Keratinocyte (primary cell): ENCODE measurements at regions not wholly inside any gene's neighbourhood (a gene's known extent, or its start where the extent isn't known, plus 50 kb on each side); places are given as distances from the start of the nearest gene placed in this dataset.

ENCODE experiments used
- DNase-seq: peaks from one replicate; pipeline ENCODE4 v3.0.0-alpha.2; 2011; ENCODE audit warnings: low read depth, missing footprints, low spot score
- FAIRE-seq: peaks from 2 replicates; lab custom pipeline; 2011; peaks lifted over from hg19 to GRCh38; lab: Jason Lieb, UNC
- H2AFZ ChIP-seq: 2 replicates; pipeline ENCODE4 v1.6.0; 2012; ENCODE audit warnings: low read length, control low read depth, inconsistent platforms; ENCODE audit not compliant: control insufficient read depth
- H3K27ac ChIP-seq: 2 replicates; pipeline ENCODE4 v1.5.1; 2011; ENCODE audit warnings: low read length; ENCODE audit not compliant: control insufficient read depth, insufficient read depth
- H3K27me3 ChIP-seq: 3 replicates; pipeline ENCODE4 v1.6.0; 2011; ENCODE audit warnings: low read length; ENCODE audit not compliant: control insufficient read depth, insufficient read depth; ENCODE audit errors: extremely low read depth
- H3K36me3 ChIP-seq, 2 experiments: 2 replicates in 1 of 2; 3 replicates in 1 of 2; pipeline ENCODE4 v1.5.1; 2011; ENCODE audit warnings: low read length in 2 of 2, mild to moderate bottlenecking in 1 of 2; ENCODE audit not compliant: control insufficient read depth in 2 of 2, insufficient read depth in 2 of 2; ENCODE audit errors: extremely low read depth in 1 of 2
- H3K4me1 ChIP-seq: 3 replicates; pipeline ENCODE4 v1.5.1; 2011; ENCODE audit warnings: low read length; ENCODE audit not compliant: control insufficient read depth, insufficient read depth; ENCODE audit errors: extremely low read depth
- H3K4me2 ChIP-seq: 3 replicates; pipeline ENCODE4 v1.6.0; 2011; ENCODE audit warnings: low read depth, low read length; ENCODE audit not compliant: control insufficient read depth, insufficient read depth; ENCODE audit errors: extremely low read depth
- H3K4me3 ChIP-seq, 3 experiments: fragments of 200-600 bp in 1 of 3; sonication (generic) in 1 of 3; 2 replicates in 2 of 3; 3 replicates in 1 of 3; pipeline ENCODE4 v1.5.1; 2011 to 2016; ENCODE audit warnings: low read length in 3 of 3, mild to moderate bottlenecking in 3 of 3, control low read depth in 2 of 3, inconsistent platforms in 1 of 3, low read depth in 1 of 3, mixed read lengths in 1 of 3, mixed run types in 1 of 3, moderate library complexity in 1 of 3; ENCODE audit not compliant: control insufficient read depth in 2 of 3, insufficient read depth in 2 of 3; ENCODE audit errors: extremely low read depth in 1 of 3
- H3K79me2 ChIP-seq: 2 replicates; pipeline ENCODE4 v1.6.0; 2012; ENCODE audit warnings: low read length; ENCODE audit not compliant: control insufficient read depth, insufficient read depth
- H3K9ac ChIP-seq: 3 replicates; pipeline ENCODE4 v1.6.0; 2011; ENCODE audit warnings: low read length; ENCODE audit not compliant: control insufficient read depth, insufficient read depth; ENCODE audit errors: extremely low read depth
- H3K9me1 ChIP-seq: 3 replicates; pipeline ENCODE4 v1.6.0; 2011; ENCODE audit warnings: low read length; ENCODE audit not compliant: control insufficient read depth, insufficient read depth; ENCODE audit errors: extremely low read depth
- H3K9me3 ChIP-seq: 2 replicates; pipeline ENCODE4 v1.5.1; 2012; ENCODE audit warnings: low read depth, low read length; ENCODE audit not compliant: control insufficient read depth
- H4K20me1 ChIP-seq: 3 replicates; pipeline ENCODE4 v1.6.0; 2011; ENCODE audit warnings: low read length; ENCODE audit not compliant: control insufficient read depth, insufficient read depth; ENCODE audit errors: extremely low read depth
- EZH2 ChIP-seq: IDR thresholded peaks from one replicate; pipeline ENCODE4 v1.6.1; 2012; ENCODE audit warnings: inconsistent platforms, mild to moderate bottlenecking, low read length, moderate library complexity
- dilution Hi-C: fragments of 300-500 bp; cut with MboI; formaldehyde crosslinking; loops from one replicate; pipeline ENCODE4 v1.7.0; 2020; ENCODE audit warnings: low sequenced_read_pairs; ENCODE audit not compliant: extremely low pct_ligation_motif_present
- TF ChIP-seq, protein P1 (sequence below), 3 experiments: IDR thresholded peaks in 1 of 3; conservative IDR thresholded peaks in 1 of 3; optimal IDR thresholded peaks in 1 of 3; 2 replicates in 2 of 3; 3 replicates in 1 of 3; pipeline versions ENCODE3 to v1.5.1; 2011; ENCODE audit warnings: low read length in 3 of 3, mild to moderate bottlenecking in 3 of 3, moderate library complexity in 2 of 3, control low read depth in 1 of 3, inconsistent platforms in 1 of 3; ENCODE audit not compliant: insufficient read depth in 2 of 3; ENCODE audit errors: extremely low read depth in 1 of 3

DNA sequence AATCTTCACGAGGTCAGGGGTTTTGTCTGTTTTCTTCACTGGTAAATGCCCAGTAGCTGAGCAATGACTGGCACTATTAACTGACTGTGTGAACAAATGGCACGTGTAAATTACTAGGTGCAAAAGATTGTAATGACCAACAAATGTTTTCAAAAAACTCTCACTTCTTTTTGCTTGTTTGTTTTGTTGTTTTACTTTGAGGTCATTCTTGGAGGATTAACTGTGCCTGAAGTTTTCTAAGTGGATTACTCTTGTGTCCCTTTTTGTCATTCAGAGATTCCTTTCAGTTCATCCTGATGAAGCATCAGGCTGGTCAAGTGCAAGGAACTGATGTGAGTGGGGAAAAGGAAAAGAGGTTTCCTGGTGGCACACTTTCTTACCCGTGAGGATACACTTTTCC lies 74.4 kb upstream of the PPP1R3C start:
- DNase-seq: no peak
- Histone ChIP-seq H3K4me2 (no peak overlapping the region), H3K79me2 (no peaks in the 10 kb centered on the region), H3K36me3 (no peaks in the 10 kb centered on the region), H2AFZ (no peak overlapping the region), H3K9me3 (no peaks in the 10 kb centered on the region), H4K20me1 (no peaks in the 10 kb centered on the region), H3K4me3 (no peak overlapping the region), H3K27me3 (no peaks in the 10 kb centered on the region), H3K4me1 (no peaks in the 10 kb centered on the region), H3K9me1 (no peaks in the 10 kb centered on the region), H3K27ac (no peak overlapping the region), H3K9ac (no peak overlapping the region)
- TF ChIP-seq, protein P1, sequence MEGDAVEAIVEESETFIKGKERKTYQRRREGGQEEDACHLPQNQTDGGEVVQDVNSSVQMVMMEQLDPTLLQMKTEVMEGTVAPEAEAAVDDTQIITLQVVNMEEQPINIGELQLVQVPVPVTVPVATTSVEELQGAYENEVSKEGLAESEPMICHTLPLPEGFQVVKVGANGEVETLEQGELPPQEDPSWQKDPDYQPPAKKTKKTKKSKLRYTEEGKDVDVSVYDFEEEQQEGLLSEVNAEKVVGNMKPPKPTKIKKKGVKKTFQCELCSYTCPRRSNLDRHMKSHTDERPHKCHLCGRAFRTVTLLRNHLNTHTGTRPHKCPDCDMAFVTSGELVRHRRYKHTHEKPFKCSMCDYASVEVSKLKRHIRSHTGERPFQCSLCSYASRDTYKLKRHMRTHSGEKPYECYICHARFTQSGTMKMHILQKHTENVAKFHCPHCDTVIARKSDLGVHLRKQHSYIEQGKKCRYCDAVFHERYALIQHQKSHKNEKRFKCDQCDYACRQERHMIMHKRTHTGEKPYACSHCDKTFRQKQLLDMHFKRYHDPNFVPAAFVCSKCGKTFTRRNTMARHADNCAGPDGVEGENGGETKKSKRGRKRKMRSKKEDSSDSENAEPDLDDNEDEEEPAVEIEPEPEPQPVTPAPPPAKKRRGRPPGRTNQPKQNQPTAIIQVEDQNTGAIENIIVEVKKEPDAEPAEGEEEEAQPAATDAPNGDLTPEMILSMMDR (optimal IDR thresholded peaks at IDR 0.05 in 1 of 3, IDR thresholded peaks at IDR 0.05 in 1 of 3, conservative IDR thresholded peaks at IDR 0.05 in 1 of 3; ENCODE audit: extremely low read depth in 1 of 3, insufficient read depth in 2 of 3, low read length in 3 of 3): no peak
- no peak for TF ChIP-seq EZH2
- dilution Hi-C loops: no loop called here
- no peak for FAIRE-seq

DNA sequence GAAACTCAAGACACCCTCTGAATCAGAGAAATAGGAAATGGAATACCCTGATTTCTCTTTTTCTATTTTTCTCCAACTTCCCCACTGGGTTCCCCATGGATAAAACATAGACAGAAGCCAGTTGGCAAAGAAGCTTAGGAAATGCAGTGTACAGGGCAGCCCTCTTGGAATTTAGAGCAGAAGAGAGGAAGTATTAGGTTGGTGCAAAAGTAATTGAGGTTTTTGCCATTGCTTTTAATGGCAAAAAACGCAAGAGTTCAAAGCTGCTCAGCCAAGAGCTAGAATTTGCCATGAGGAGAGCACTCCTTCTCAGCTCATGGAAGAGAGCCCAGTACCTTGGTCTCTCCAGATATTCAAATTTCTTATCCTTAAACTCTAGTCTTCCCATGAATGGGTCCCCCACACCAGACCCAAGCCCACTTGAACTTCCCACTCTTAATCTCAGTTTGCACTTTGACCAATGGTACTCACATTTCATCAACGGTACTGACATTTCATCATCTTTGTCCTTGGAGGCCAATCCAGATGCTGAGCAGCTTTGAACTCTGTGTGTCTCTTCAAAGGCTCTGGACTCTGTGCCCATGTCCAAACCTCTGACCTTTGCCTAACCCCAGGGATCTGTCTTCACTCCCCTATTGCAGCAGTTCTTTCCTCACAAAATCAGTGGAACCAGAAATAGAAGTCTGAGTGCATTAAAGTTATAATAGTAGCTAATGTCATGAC lies 73.2 kb upstream of the PPP1R3C start:
- Histone ChIP-seq H4K20me1 (no peaks in the 10 kb centered on the region), H3K36me3 (no peaks in the 10 kb centered on the region), H3K9ac (no peak overlapping the region), H3K27ac (no peak overlapping the region), H3K27me3 (no peaks in the 10 kb centered on the region), H3K4me1 (peaks cover 4% of the 10 kb centered on the region), H3K9me1 (no peaks in the 10 kb centered on the region), H2AFZ (no peak overlapping the region), H3K79me2 (no peaks in the 10 kb centered on the region), H3K4me3 (no peak overlapping the region), H3K4me2 (no peak overlapping the region), H3K9me3 (no peaks in the 10 kb centered on the region)
- TF ChIP-seq, protein P1 (optimal IDR thresholded peaks at IDR 0.05 in 1 of 3, IDR thresholded peaks at IDR 0.05 in 1 of 3, conservative IDR thresholded peaks at IDR 0.05 in 1 of 3; ENCODE audit: extremely low read depth in 1 of 3, insufficient read depth in 2 of 3, low read length in 3 of 3): no peak
- TF ChIP-seq EZH2: no peak
- no peak for DNase-seq
- dilution Hi-C loops: no loop called here
- no peak for FAIRE-seq
